Activated naive CD4-positive, alpha-beta T cell treated with anti-CD3 and anti-CD28 coated beads, Interleukin-2, amount 50 U/mL, for 72 hours (primary cell): ENCODE measurements at regions not wholly inside any gene's neighbourhood (a gene's known extent, or its start where the extent isn't known, plus 50 kb on each side); places are given as distances from the start of the nearest gene placed in this dataset.

ENCODE experiments used
- ATAC-seq, 2 donors: fragments of 150-1000 bp; cut with Tn5 transposase; 2 replicates each; pipeline ENCODE4 v1.10.0; 2021; ENCODE audit warnings: mild to moderate bottlenecking in 2 of 2, moderate library complexity in 2 of 2
- DNase-seq, 2 donors: peaks; one replicate each; pipeline ENCODE4 v3.0.0; 2021 to 2022; ENCODE audit warnings: low spot score in 2 of 2
- H3K27ac Mint-ChIP-seq, 2 donors: one replicate each; pipeline ENCODE4 v1.8.0; 2022; ENCODE audit warnings: mild to moderate bottlenecking in 2 of 2, mixed read lengths in 2 of 2
- H3K36me3 Mint-ChIP-seq, 2 donors: one replicate each; pipeline ENCODE4 v1.8.0; 2022; ENCODE audit warnings: mixed read lengths in 2 of 2
- H3K9me3 Mint-ChIP-seq, 2 donors: one replicate each; pipeline ENCODE4 v1.8.0; 2022; ENCODE audit warnings: mixed read lengths in 2 of 2

DNA sequence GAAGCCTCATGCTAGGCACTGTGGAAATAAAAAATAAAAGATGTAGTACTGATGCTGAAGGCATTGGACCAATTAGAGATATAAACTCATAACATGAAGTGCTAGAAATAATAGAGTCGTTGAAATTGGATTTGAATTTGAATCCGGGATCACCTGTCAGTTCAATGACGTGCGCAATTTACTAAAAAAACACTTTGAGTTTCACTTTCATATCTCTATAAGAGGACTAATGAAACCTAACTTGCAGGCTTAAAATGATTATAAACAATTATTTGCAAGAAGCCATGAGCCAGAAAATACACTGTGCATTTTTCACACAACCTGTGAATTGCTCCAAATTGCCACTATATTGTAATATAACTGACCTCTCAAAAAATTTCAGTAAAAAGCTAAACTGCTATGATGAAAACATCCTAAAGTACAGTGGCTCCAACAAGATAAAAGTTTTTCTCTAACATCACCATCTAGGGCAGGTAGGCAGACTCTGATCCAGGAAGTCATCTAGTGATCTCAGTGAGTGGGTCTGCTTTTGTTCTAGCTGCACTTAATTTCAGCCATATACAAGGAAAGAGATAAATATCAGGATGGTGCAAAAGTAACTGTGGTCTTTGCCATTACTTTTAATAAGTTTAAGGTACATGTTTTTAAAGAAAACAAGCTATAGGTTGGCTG lies 440.2 kb downstream of the CNTN6 start:
- Mint-ChIP-seq H3K27ac (no peak overlapping the region), H3K36me3 (peaks cover 0 to 5% of the 10 kb centered on the region in 2 donors), H3K9me3 (peaks cover 21 to 22% of the 10 kb centered on the region in 2 donors)
- DNase-seq (no peak), ATAC-seq (no peak)

DNA sequence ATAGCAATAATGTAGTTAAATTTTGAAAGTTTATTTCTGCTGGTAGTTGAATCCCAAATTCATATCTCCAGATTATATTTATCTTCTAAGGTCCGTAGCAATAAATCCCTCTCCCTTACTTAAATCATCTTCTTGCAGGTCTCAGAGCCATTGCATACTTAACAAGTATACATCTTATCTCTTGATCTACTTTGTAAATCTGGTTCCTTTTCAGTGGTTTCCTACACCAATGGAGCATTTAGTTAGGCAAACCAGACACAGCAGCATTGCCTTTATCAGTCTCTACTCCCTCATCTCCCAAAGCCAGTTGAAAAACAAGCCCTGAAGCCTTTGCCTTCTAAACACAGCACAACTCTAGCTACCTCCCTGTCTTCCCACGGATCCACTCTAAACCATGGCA lies 440.9 kb downstream of the CNTN6 start:
- H3K27ac Mint-ChIP-seq = no peak overlapping the region
- H3K36me3 Mint-ChIP-seq = peaks cover 0 to 5% of the 10 kb centered on the region in 2 donors
- ATAC-seq (no peak), DNase-seq (no peak)
- H3K9me3 Mint-ChIP-seq = peaks cover 19 to 20% of the 10 kb centered on the region in 2 donors

DNA sequence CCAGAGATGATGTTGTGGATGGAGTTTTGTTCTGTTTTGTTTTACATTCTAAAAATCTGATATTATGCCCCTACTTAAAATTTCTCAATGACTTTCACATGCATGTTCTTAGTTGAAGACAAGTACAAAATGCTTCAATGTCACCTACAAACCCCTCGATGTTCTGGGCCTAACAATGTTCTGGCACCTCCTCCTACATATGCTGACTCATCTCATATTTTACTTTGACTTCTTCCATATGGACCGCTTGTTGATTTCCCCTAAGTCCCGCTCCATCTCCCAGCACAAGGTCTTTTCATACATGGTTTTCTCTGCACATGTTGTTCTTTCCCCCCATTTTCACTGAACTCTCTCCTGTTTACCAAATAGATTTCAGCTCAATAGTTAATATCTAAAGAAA lies 441.4 kb downstream of the CNTN6 start:
- ATAC-seq (no peak), DNase-seq (no peak)
- Mint-ChIP-seq H3K9me3 (peaks cover 19 to 23% of the 10 kb centered on the region in 2 donors), H3K36me3 (peaks cover 0 to 5% of the 10 kb centered on the region in 2 donors), H3K27ac (no peak overlapping the region)

DNA sequence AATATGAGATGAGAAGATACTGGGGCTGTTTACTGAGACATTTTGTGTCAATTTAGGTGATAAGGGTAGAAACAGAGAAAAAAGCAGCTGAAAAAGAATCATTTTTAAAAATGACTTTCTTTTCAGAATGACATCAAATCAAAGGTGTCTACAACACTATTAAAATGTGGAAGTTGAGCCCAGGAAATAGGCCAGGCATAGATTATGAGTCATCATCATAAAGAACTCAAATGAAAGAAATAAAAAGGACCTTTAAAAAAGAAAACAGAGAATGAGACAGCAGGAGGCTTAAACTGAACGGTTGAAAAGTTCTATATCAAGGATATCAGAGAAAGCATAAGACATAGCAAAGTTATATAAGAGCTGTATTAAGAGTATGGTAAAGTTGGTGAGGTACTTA lies 442.5 kb downstream of the CNTN6 start:
- Mint-ChIP-seq H3K36me3 (peaks cover 0 to 5% of the 10 kb centered on the region in 2 donors), H3K9me3 (peaks cover 21 to 23% of the 10 kb centered on the region in 2 donors), H3K27ac (no peak overlapping the region)
- no peak for ATAC-seq
- no peak for DNase-seq

DNA sequence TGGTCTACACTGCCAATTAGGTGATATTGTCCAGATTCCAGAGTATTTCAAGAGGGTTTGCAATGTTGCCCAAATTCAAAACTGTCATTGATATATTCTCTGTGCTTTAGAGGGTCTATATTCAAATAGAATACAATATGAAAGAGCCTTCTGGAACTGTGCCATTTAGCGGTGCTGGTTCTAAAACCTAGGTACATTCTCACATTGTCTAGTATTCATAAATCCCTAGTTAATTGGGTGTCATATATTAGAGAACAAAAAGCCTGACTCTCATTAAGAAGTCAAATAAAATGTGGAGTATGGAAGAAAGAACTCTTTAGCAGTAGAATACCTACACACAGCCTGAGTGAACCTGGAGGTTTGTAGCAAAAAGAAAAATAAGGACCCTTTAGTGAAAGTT lies 447.9 kb downstream of the CNTN6 start:
- ATAC-seq = no peak
- no peak overlapping the region for H3K27ac Mint-ChIP-seq
- H3K36me3 Mint-ChIP-seq = no peaks in the 10 kb centered on the region
- DNase-seq = no peak
- H3K9me3 Mint-ChIP-seq = peaks cover 12 to 18% of the 10 kb centered on the region in 2 donors

DNA sequence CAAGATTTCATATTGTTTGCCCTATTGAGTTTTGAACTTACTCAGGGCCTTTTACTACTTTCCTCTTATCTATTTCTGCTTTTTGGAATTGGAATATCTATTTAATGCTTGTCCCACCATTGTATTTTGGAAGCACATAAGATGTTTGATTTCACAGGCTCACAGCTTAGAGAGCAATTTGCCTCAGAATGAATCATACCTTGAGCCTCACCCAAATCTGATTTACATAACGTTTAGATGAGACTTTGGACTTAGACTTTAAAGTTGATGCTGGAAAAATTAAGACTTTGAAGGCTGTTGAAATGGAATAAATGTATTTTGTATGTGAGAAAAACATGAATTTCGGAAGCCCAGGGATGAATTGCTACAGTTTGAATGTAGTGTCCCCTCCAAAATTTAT lies 458.9 kb downstream of the CNTN6 start:
- DNase-seq = no peak
- Mint-ChIP-seq H3K9me3 (peaks cover 6 to 17% of the 10 kb centered on the region in 2 donors), H3K36me3 (no peaks in the 10 kb centered on the region), H3K27ac (no peak overlapping the region)
- ATAC-seq = no peak

DNA sequence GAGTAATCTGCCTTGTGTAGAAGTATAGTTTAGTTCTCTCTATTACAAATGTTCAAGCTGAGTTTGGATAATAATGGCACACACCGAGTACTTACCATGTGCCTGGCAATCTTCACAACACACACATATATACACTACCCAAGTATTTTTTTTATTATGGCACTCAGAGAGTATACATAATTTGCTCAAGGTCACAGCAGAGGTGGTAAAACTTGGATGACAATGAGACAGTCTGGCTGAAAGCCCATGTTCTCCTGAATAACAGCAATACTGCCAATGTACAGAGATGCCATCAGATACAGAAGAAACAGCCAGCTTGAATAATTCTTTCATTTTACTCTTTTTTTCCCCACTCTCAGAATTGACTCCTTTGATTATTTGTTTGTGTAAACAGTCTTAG lies 460.0 kb downstream of the CNTN6 start:
- no peak overlapping the region for H3K27ac Mint-ChIP-seq
- H3K9me3 Mint-ChIP-seq = peaks cover 8 to 17% of the 10 kb centered on the region in 2 donors
- ATAC-seq (no peak), DNase-seq (no peak)
- no peaks in the 10 kb centered on the region for H3K36me3 Mint-ChIP-seq

DNA sequence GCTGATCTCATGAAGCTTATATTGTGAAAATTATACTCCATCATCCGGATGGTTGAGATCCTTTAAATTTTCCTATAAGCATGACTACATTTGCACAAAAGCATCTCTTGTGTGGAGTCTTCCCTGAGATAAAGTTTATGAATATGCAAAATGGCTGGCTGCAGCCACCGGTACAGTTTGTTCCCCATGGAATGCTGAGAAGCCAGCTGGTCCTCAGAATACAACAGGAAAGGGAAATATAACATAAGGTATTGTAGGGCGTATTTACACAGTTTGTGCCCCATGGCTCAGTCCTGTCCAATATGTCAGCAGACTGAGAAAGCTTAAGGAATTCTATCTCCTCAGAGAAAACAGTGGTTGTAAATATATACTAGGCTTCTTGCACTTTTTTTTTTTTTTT lies 468.6 kb downstream of the CNTN6 start:
- ATAC-seq (no peak), DNase-seq (no peak)
- no peak overlapping the region for H3K27ac Mint-ChIP-seq
- peaks cover 11 to 15% of the 10 kb centered on the region in 2 donors for H3K9me3 Mint-ChIP-seq
- H3K36me3 Mint-ChIP-seq = no peaks in the 10 kb centered on the region

DNA sequence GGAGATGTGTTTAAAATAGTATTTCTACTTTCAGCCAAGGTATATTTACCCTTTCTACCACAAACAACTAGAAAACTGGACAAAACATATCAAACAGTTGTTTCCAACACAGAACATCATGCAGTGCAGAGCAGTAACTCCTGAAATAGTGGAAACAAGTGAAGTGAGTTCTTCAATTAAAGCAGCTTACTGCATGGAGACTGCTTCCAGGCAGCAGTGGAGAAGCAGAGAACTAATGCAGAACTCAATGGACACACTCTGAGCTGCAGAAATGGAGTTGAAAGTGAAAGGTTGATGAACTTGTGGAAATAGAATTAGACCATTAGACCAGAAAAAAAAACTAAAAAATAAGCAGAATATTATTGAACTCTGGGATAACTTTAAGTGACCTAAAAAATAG lies 478.9 kb downstream of the CNTN6 start:
- Mint-ChIP-seq H3K9me3 (peaks cover 3 to 17% of the 10 kb centered on the region in 2 donors), H3K27ac (no peak overlapping the region), H3K36me3 (no peaks in the 10 kb centered on the region)
- DNase-seq (no peak), ATAC-seq (no peak)

DNA sequence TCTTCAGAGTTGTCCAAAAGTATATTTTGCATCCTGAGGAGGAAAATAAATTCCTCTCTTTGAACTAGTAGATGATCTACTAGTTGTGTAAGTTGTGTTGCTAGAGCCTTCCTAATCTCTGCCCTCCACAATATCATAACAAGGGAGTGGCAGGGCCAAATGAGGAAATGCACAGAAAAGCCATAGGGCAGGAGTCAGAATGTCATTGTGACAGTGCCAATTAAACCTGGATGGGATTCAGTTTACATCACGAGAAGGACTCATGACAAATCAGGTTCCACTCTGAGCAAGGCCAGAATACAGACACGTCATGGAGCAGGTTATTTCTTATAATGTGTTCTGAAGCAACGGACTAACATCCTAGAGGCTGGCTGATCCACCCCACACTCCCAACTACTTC lies 483.2 kb downstream of the CNTN6 start:
- Mint-ChIP-seq H3K9me3 (peaks cover 6 to 20% of the 10 kb centered on the region in 2 donors), H3K36me3 (no peaks in the 10 kb centered on the region), H3K27ac (no peak overlapping the region)
- ATAC-seq = no peak
- no peak for DNase-seq

DNA sequence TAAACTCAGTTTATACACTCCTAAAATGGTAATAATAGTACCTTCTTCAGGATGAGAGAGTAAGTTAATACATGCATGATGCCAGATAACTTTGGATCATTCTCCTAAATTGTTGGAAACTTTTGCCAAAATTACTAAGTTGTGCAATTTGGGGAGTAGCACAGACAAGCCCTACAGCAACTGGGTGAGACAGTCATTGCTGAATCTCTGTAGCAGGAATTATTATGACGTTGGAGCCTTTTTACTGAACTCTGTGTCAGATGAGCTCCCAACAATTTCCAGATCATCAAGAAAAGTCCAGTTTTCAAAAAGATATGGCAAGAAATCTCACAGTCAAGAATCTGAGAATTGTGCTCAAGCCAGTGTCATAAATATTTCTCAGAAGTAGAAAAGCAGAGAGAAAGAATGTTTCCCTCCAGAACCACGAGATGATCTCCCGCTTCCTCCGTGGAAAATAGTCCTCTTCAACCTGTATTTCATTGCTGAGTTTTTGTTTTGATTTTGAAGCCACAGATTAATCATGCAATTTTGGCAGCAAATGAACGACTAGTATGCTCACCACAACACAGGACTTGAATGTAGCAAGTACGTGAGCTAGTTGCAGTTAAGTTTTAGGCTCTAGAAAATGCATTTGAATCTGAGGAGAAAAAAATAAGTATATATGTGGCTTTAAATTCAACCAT lies 485.4 kb downstream of the CNTN6 start:
- peaks cover 6 to 14% of the 10 kb centered on the region in 2 donors for H3K9me3 Mint-ChIP-seq
- DNase-seq (no peak), ATAC-seq (no peak)
- no peak overlapping the region for H3K27ac Mint-ChIP-seq
- no peaks in the 10 kb centered on the region for H3K36me3 Mint-ChIP-seq

DNA sequence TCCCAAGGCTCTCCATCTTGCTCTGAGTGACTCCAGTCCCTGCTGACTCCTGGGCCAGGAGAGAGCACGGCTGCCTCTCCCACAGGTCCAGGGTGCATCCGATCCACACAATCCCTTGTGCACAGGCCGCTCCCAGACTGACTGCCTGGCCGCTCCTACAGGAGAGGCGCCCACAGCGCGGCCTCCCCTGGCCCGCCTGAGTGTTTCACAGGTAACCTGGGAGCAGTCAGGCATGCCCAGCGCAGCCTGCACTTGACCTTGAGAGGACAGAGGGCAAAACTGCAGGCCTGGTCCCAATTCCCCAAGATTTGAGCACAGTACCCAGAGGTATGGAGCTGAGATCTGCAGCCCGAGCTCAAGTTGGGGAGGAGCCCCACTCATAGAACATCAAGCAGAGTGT lies 490.2 kb downstream of the CNTN6 start:
- DNase-seq (no peak), ATAC-seq (no peak)
- H3K27ac Mint-ChIP-seq = no peak overlapping the region
- H3K36me3 Mint-ChIP-seq = peaks cover 0 to 6% of the 10 kb centered on the region in 2 donors
- peaks cover 12 to 28% of the 10 kb centered on the region in 2 donors for H3K9me3 Mint-ChIP-seq

DNA sequence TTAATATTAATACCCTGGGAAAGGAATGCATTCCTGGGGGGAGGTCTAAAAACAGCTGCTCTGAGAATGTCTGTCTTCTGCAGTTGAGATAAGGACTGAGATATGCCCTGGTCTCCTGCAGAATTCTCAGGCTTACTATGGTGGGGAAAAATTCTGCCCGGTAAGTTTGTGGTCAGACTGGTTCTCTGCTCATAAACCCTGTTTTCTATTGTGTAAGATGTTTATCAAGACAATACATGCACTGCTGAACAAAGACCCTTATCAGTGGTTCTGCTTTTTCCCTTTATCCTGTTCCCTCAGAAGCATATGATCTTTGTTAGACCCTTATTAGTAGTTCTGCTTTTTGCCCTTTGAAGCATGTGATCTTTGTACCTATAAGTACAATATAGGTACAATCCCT lies 494.6 kb downstream of the CNTN6 start:
- no peak for DNase-seq
- Mint-ChIP-seq H3K36me3 (peaks cover 0 to 14% of the 10 kb centered on the region in 2 donors), H3K27ac (no peak overlapping the region), H3K9me3 (peaks cover 28 to 46% of the 10 kb centered on the region in 2 donors)
- no peak for ATAC-seq

DNA sequence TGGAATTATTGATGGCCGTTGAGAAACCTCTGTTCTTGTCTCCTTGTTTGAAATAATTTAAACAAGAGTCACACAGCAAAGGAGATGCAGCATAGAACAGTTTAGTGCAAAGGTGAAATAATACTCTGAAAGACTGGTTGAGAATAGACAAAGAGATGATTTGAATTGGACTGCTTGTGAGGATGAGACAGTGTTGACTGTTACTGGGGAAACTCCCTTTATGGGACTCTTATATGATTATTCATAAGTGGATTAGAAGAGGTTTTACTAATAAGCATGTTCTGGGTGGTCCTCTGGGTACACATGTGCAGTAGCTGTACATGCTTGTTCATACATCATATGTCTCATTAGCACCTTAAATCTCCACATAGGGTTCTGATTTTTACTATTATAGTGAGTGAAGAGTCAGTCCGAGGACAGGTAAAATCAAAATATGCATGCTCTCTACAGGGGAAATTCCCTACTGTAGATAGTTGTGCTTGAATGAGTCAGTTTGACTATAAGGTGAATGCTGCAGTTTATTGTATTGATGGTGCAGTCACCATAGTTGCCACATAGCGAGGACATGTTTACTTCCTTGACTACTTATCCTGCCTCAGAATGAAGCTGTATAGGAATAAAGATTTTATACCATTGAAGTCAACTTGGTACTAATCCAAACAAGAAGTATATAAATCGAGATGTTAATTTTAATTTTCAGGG lies 498.7 kb downstream of the CNTN6 start:
- ATAC-seq (peak in 1 of 2 donors; percentile 76), DNase-seq (no peak)
- Mint-ChIP-seq H3K36me3 (peaks cover 0 to 8% of the 10 kb centered on the region in 2 donors), H3K27ac (no peak overlapping the region), H3K9me3 (peaks cover 21 to 33% of the 10 kb centered on the region in 2 donors)

DNA sequence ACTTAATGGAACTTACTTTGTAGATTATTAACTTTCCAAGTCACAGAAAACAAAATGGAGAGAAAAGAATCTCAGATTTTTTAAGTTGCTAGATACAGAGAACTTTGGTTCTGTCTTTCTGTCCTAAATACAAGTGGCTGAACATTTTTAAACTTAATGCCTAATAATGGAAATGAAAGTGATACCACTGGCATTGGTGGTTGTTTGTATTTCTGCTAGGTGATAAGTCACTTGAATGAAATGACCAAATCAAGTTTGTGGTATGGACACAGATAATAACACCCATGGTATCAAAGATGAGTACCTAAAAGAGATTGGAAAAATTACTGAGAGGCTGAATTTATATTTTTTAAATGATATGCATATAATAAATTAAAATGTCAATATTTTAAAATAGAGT lies 502.1 kb downstream of the CNTN6 start:
- Mint-ChIP-seq H3K27ac (no peak overlapping the region), H3K36me3 (peaks cover 0 to 2% of the 10 kb centered on the region in 2 donors), H3K9me3 (peaks cover 7 to 17% of the 10 kb centered on the region in 2 donors)
- ATAC-seq = no peak
- no peak for DNase-seq

DNA sequence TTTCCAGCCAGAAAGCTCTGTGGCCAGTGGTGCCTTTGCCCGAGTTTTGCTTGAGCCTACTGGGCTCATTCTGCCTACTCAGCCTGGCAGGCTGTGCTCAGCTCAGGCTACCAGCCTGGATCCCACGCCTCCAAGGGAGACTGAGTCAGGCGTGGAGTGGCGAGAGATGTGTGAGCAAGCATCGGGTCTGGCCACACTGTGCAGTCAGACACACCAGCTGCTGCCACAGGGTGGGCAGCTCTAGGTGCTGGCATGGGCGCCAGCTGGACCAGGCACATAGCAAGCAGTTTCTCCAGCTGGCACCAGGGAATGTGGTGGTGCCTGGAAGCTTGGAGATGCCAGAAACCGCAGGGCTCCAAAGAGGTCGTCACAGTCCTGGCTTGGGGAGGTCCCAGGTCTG lies 498.5 kb upstream of the CNTN4 start:
- no peaks in the 10 kb centered on the region for H3K36me3 Mint-ChIP-seq
- DNase-seq = no peak
- no peak overlapping the region for H3K27ac Mint-ChIP-seq
- ATAC-seq = no peak
- peaks cover 0 to 8% of the 10 kb centered on the region in 2 donors for H3K9me3 Mint-ChIP-seq

DNA sequence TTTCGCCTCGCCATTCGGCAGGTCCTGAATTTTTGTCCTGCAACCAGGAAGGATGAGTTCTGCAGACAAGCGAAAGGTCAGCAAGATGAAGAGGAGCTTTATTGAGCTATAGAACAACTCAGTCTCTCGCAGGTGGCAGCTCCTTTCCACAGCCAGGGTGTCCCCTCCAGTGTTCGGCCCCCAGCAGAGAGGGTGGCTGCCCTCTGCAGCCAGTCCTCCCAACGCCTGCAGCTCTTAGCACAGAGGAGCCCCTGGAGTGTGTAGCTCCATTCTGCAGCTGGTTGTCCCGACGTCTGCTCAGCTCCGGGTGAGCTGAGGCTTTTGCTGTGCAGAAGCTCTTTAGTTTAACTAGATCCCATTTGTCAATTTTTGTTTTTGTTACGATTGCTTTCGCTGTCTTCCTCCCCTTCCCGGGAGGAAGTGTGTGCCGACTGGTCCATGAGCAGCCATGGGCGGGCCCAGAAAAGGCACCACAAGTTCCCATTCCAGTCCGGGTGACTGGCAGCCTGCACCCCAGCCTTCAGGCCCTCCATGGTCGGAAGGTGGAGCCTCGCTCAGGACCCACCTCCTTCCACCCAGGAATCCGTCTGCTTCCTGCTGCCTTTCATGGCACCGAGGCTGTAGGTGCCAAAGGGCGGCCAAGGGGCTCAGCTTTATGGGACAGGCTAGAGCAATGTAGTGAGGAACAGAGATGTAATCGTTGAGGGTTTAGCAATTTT lies 497.8 kb upstream of the CNTN4 start:
- Mint-ChIP-seq H3K36me3 (no peaks in the 10 kb centered on the region), H3K9me3 (peaks cover 0 to 8% of the 10 kb centered on the region in 2 donors), H3K27ac (no peak overlapping the region)
- no peak for DNase-seq
- no peak for ATAC-seq
